ENCODE measurements at regions not wholly inside any gene's neighbourhood (a gene's known extent, or its start where the extent isn't known, plus 50 kb on each side); places are given as distances from the start of the nearest gene placed in this dataset.

DNA sequence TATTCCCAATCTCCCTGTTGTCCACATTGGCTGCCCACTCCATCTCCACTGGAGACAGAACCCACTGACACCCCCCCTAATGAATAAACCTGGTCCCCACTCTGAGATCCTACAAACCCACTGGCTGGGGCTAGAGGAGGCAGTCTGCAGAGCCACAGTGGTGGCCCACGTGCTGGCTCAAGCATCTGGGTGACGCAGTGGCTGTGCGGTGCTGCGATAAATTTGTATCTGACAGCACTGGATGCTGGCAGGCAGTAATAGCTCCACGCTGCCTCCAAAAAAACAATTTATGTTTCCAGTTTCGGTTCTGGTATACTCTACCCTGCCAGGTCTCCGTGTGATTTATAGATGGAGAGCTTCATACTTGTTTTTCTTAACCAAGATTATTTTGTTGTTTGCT, 87.1 kb upstream of the SYNDIG1 start:
- TF ChIP-seq, protein P1, sequence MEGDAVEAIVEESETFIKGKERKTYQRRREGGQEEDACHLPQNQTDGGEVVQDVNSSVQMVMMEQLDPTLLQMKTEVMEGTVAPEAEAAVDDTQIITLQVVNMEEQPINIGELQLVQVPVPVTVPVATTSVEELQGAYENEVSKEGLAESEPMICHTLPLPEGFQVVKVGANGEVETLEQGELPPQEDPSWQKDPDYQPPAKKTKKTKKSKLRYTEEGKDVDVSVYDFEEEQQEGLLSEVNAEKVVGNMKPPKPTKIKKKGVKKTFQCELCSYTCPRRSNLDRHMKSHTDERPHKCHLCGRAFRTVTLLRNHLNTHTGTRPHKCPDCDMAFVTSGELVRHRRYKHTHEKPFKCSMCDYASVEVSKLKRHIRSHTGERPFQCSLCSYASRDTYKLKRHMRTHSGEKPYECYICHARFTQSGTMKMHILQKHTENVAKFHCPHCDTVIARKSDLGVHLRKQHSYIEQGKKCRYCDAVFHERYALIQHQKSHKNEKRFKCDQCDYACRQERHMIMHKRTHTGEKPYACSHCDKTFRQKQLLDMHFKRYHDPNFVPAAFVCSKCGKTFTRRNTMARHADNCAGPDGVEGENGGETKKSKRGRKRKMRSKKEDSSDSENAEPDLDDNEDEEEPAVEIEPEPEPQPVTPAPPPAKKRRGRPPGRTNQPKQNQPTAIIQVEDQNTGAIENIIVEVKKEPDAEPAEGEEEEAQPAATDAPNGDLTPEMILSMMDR (IDR thresholded peaks at IDR 0.05) = no peak
- no peak for TF ChIP-seq POLR2A (IDR thresholded peaks at IDR 0.05)

All from thyroid gland (tissue), 4 donors.